ENCODE measurements at regions not wholly inside any gene's neighbourhood (a gene's known extent, or its start where the extent isn't known, plus 50 kb on each side); places are given as distances from the start of the nearest gene placed in this dataset.

DNA sequence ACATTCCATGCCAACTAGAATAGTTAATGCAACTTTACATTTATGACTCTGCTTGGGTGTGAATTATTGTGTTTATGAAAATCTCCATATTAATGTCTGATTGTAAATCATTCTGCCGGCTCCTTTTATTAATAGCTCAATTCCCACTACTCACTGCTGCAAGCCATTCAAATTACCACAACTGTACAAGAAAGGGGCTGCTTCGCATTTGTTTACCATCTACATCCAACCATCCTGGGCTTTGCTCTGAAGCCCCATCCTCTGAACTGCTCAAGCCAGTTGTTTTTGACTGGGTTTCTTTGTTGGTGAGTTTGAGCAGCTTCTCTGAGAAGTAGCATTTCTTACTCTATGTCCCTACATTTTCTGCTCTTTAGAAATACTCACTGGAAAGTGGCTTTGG, 451.6 kb upstream of the CADM1 start:
- TF ChIP-seq, protein P1, sequence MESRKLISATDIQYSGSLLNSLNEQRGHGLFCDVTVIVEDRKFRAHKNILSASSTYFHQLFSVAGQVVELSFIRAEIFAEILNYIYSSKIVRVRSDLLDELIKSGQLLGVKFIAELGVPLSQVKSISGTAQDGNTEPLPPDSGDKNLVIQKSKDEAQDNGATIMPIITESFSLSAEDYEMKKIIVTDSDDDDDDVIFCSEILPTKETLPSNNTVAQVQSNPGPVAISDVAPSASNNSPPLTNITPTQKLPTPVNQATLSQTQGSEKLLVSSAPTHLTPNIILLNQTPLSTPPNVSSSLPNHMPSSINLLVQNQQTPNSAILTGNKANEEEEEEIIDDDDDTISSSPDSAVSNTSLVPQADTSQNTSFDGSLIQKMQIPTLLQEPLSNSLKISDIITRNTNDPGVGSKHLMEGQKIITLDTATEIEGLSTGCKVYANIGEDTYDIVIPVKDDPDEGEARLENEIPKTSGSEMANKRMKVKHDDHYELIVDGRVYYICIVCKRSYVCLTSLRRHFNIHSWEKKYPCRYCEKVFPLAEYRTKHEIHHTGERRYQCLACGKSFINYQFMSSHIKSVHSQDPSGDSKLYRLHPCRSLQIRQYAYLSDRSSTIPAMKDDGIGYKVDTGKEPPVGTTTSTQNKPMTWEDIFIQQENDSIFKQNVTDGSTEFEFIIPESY (IDR thresholded peaks at IDR 0.05): no peak
- TF ChIP-seq, protein P2, sequence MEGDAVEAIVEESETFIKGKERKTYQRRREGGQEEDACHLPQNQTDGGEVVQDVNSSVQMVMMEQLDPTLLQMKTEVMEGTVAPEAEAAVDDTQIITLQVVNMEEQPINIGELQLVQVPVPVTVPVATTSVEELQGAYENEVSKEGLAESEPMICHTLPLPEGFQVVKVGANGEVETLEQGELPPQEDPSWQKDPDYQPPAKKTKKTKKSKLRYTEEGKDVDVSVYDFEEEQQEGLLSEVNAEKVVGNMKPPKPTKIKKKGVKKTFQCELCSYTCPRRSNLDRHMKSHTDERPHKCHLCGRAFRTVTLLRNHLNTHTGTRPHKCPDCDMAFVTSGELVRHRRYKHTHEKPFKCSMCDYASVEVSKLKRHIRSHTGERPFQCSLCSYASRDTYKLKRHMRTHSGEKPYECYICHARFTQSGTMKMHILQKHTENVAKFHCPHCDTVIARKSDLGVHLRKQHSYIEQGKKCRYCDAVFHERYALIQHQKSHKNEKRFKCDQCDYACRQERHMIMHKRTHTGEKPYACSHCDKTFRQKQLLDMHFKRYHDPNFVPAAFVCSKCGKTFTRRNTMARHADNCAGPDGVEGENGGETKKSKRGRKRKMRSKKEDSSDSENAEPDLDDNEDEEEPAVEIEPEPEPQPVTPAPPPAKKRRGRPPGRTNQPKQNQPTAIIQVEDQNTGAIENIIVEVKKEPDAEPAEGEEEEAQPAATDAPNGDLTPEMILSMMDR (IDR thresholded peaks at IDR 0.05; ENCODE audit: low read depth, low read length, missing input control): no peak
- TF ChIP-seq SP1 (IDR thresholded peaks at IDR 0.05): no peak
- no peak for TF ChIP-seq TAF1 (conservative IDR thresholded peaks at IDR 0.05)
- TF ChIP-seq EGR1 (IDR thresholded peaks at IDR 0.05; ENCODE audit: low read depth in 2 of 2): no peak
- no peak for TF ChIP-seq RAD21 (IDR thresholded peaks at IDR 0.05)
- TF ChIP-seq, protein P3, sequence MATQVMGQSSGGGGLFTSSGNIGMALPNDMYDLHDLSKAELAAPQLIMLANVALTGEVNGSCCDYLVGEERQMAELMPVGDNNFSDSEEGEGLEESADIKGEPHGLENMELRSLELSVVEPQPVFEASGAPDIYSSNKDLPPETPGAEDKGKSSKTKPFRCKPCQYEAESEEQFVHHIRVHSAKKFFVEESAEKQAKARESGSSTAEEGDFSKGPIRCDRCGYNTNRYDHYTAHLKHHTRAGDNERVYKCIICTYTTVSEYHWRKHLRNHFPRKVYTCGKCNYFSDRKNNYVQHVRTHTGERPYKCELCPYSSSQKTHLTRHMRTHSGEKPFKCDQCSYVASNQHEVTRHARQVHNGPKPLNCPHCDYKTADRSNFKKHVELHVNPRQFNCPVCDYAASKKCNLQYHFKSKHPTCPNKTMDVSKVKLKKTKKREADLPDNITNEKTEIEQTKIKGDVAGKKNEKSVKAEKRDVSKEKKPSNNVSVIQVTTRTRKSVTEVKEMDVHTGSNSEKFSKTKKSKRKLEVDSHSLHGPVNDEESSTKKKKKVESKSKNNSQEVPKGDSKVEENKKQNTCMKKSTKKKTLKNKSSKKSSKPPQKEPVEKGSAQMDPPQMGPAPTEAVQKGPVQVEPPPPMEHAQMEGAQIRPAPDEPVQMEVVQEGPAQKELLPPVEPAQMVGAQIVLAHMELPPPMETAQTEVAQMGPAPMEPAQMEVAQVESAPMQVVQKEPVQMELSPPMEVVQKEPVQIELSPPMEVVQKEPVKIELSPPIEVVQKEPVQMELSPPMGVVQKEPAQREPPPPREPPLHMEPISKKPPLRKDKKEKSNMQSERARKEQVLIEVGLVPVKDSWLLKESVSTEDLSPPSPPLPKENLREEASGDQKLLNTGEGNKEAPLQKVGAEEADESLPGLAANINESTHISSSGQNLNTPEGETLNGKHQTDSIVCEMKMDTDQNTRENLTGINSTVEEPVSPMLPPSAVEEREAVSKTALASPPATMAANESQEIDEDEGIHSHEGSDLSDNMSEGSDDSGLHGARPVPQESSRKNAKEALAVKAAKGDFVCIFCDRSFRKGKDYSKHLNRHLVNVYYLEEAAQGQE (IDR thresholded peaks at IDR 0.05): no peak
- TF ChIP-seq, protein P4, sequence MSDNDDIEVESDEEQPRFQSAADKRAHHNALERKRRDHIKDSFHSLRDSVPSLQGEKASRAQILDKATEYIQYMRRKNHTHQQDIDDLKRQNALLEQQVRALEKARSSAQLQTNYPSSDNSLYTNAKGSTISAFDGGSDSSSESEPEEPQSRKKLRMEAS (IDR thresholded peaks at IDR 0.05): no peak
- TF ChIP-seq GABPA (IDR thresholded peaks at IDR 0.05 in 1 of 2, conservative IDR thresholded peaks at IDR 0.05 in 1 of 2): no peak
- no peak for TF ChIP-seq YY1 (IDR thresholded peaks at IDR 0.05)
